ENCODE measurements at regions not wholly inside any gene's neighbourhood (a gene's known extent, or its start where the extent isn't known, plus 50 kb on each side); places are given as distances from the start of the nearest gene placed in this dataset.
"Not testable (repeated sequence)": the region's sequence is repeated elsewhere in the genome, so short reads cannot be mapped to it uniquely, and the experiment has no call there.

DNA sequence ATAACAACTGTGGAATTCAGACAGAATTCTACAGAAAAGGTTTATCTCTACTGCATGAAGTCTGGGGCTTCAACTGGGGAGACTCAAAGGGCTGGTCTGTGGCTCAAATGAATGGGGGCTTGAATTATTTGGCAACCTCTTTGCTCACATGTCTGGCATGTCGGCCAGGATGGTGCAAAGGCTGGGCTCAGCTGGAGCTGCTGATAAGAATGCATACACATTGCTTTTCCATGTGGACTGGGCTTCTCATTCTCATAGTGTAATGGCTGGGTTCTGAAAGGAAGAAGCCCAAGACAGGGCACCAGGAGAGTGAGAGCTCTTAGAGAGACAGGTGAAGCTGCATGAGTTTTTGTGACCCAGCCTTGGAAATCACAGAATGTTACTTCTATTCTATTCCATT lies 194.3 kb upstream of the SGO1 start:
- TF ChIP-seq, protein P1, sequence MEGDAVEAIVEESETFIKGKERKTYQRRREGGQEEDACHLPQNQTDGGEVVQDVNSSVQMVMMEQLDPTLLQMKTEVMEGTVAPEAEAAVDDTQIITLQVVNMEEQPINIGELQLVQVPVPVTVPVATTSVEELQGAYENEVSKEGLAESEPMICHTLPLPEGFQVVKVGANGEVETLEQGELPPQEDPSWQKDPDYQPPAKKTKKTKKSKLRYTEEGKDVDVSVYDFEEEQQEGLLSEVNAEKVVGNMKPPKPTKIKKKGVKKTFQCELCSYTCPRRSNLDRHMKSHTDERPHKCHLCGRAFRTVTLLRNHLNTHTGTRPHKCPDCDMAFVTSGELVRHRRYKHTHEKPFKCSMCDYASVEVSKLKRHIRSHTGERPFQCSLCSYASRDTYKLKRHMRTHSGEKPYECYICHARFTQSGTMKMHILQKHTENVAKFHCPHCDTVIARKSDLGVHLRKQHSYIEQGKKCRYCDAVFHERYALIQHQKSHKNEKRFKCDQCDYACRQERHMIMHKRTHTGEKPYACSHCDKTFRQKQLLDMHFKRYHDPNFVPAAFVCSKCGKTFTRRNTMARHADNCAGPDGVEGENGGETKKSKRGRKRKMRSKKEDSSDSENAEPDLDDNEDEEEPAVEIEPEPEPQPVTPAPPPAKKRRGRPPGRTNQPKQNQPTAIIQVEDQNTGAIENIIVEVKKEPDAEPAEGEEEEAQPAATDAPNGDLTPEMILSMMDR (conservative IDR thresholded peaks at IDR 0.05), result no peak
- Mint-ChIP-seq H3K36me3 (no peaks in the 10 kb centered on the region), H3K9me3 (no peaks in the 10 kb centered on the region), H3K27ac (no peak overlapping the region), H3K4me1 (ENCODE audit: unreplicated experiment) (peaks cover 6% of the 10 kb centered on the region), H3K4me3 (no peak overlapping the region), H3K27me3 (no peaks in the 10 kb centered on the region)
- DNase-seq (ENCODE audit: extremely low spot score, unreplicated experiment), result no peak

DNA sequence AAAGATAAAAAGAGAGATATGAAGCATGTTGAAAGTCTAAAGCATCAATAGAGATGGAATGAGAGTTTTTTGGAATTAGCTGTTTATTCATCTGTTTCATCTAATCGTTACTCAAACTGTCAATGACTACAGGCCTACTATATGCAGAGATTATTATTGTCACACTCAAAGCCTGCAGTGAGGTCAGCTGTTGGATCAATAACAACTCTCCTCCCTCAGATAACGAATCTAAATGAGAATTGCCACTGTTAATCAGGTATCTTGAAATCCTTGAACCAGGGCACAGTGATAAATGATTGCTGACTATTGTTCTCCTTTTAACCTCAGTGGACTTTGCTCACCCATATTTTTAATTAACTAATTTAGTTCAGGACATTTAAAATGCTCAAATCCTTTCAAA lies 192.3 kb upstream of the SGO1 start:
- no peak for DNase-seq (ENCODE audit: extremely low spot score, unreplicated experiment)
- TF ChIP-seq, protein P1 (conservative IDR thresholded peaks at IDR 0.05), result no peak
- Mint-ChIP-seq H3K4me1 (ENCODE audit: unreplicated experiment) (peaks cover 6% of the 10 kb centered on the region), H3K27ac (no peak overlapping the region), H3K36me3 (no peaks in the 10 kb centered on the region), H3K27me3 (no peaks in the 10 kb centered on the region), H3K4me3 (no peak overlapping the region), H3K9me3 (no peaks in the 10 kb centered on the region)

DNA sequence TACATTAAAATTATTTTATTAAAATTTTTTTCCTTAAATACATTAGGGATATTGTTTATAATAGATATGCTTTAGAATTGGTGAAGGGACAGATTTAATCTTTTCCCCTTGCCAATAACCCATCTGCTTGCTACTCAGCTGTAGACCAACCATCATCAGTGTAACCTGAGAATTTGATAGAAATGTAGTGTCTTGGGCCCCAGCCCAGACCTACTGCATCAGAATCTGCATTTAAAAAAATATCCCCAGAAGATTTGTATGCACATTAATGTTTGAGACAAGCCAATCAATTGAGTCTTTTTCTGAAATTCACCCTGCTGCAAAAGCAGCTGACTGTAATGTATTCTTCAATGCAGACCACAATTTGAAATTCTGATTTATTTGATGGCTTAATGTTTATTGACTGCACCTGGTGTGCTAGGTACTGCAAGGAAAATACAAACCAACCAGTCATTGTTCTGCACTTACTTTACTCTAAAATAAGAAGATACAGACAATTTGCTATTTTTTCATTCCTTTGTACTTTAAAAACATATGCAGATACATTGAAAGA lies 190.7 kb upstream of the SGO1 start:
- H3K4me1 Mint-ChIP-seq (ENCODE audit: unreplicated experiment), result peaks cover 6% of the 10 kb centered on the region

DNA sequence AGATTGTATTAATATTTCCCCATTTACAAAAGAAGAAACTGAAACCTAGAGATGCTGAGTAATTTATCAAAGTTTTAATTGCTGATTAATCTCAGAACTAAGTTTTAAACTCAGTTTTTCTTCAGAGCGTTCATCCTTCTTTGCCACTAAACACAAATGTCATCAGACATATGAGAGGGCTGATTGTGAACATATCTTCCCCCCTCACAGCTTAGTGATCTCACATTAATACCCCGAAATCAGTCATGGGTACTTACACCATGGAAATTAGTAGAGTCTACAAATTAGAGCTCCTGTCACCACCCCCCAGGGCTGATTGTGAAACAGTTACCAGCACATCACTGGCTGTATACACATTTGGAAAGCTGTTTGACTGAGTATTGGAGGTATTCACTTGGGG lies 189.3 kb upstream of the SGO1 start:
- no peaks in the 10 kb centered on the region for H3K9me3 Mint-ChIP-seq
- H3K4me3 Mint-ChIP-seq, result no peak overlapping the region
- no peak for DNase-seq (ENCODE audit: extremely low spot score, unreplicated experiment)
- TF ChIP-seq, protein P1 (conservative IDR thresholded peaks at IDR 0.05), result no peak
- no peaks in the 10 kb centered on the region for H3K27me3 Mint-ChIP-seq
- H3K27ac Mint-ChIP-seq, result no peak overlapping the region
- H3K4me1 Mint-ChIP-seq (ENCODE audit: unreplicated experiment), result peaks cover 6% of the 10 kb centered on the region
- no peaks in the 10 kb centered on the region for H3K36me3 Mint-ChIP-seq

More for the DNA sequence above, 190.7 kb upstream of the SGO1 start:
- no peak overlapping the region for H3K27ac Mint-ChIP-seq
- no peaks in the 10 kb centered on the region for H3K36me3 Mint-ChIP-seq
- no peaks in the 10 kb centered on the region for H3K9me3 Mint-ChIP-seq
- no peaks in the 10 kb centered on the region for H3K27me3 Mint-ChIP-seq
- DNase-seq (ENCODE audit: extremely low spot score, unreplicated experiment), result no peak
- TF ChIP-seq, protein P1 (conservative IDR thresholded peaks at IDR 0.05), result no peak
- no peak overlapping the region for H3K4me3 Mint-ChIP-seq

DNA sequence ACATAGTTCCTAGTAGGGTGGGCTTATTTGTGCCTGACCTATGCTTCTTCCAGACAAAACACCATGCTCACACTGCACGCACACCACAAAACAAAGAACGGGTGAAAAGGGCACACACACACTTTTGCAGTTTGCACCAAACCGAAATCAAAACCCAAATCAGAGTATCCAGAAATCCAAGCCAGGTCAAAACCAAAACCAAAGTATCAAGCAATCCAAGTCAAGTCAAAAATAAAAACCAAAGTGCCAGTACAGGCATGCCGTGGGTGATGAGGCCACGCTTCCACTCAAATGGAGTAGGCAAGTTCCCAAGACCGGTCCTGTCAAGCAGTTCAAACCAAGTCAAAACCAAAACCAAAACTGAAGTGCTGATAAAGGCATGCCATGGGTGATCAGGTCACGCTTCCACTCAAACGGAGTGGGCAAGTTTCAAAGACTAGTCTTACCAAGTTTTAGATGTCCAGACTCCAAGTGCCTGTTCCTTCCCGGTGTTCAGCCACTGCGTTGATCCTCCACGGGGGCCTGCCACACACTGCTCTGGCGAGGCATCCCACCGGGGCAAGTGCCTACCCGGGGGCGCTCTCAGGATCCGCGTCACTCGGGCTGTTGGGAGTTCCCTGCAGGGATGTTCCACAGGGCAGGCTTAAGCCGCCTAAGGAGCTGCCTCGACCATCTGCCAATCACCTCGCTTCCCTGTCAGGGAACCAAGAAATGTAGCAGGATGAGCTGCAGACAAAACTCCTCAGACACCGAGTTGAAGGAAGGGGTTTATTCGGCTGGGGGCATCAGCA lies 184.5 kb upstream of the SGO1 start:
- not testable (repeated sequence) for H3K4me1 Mint-ChIP-seq (ENCODE audit: unreplicated experiment); H3K4me3 Mint-ChIP-seq; H3K36me3 Mint-ChIP-seq; DNase-seq (ENCODE audit: extremely low spot score, unreplicated experiment); H3K27me3 Mint-ChIP-seq; H3K9me3 Mint-ChIP-seq; H3K27ac Mint-ChIP-seq

DNA sequence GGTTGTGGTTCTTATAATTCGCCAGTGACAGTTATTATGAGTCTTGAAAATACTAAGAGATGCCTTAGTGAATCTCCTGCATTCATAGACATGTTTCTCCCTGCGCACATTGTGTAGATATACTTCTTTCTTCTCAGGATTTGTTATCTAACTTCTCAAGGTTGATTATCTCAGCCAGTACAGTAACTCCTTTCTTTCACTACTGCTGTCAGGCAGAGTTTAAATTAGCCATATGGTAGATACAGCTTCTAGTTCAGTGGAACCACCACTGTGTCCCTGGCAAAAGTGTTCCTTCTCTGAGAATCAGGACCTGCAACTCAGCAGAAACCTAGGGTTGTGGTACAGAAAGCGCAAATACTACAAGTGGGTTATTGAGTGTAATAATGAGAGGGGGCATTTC lies 175.0 kb upstream of the SGO1 start:
- peaks cover 5% of the 10 kb centered on the region for H3K9me3 Mint-ChIP-seq
- H3K4me1 Mint-ChIP-seq (ENCODE audit: unreplicated experiment), result no peaks in the 10 kb centered on the region
- no peak overlapping the region for H3K27ac Mint-ChIP-seq
- DNase-seq (ENCODE audit: extremely low spot score, unreplicated experiment), result no peak
- TF ChIP-seq, protein P1 (conservative IDR thresholded peaks at IDR 0.05), result no peak
- H3K27me3 Mint-ChIP-seq, result peaks cover 4% of the 10 kb centered on the region
- H3K4me3 Mint-ChIP-seq, result no peak overlapping the region
- no peaks in the 10 kb centered on the region for H3K36me3 Mint-ChIP-seq
